CD4-positive, alpha-beta T cell treated with Interferon gamma for 1 hour (primary cell): ENCODE measurements at regions not wholly inside any gene's neighbourhood (a gene's known extent, or its start where the extent isn't known, plus 50 kb on each side); places are given as distances from the start of the nearest gene placed in this dataset.

ENCODE experiments used
- DNase-seq: peaks from one replicate; pipeline ENCODE4 v3.0.0-alpha.2; 2020

- DNase-seq: no peak
Observed at GRCh38 chr5:104739503-104739902, 1176.9 kb upstream of the NUDT12 start.

- DNase-seq: no peak
Observed at GRCh38 chr5:104736073-104736472, 1173.5 kb upstream of the NUDT12 start.

GRCh38 chr5:104734046-104734445 lies 1171.5 kb upstream of the NUDT12 start:
- no peak for DNase-seq

- no peak for DNase-seq
Observed at GRCh38 chr5:104733063-104733669, 1170.6 kb upstream of the NUDT12 start.

GRCh38 chr5:104731331-104731730 lies 1168.7 kb upstream of the NUDT12 start:
- DNase-seq: no peak

GRCh38 chr5:104708027-104708426 lies 1145.4 kb upstream of the NUDT12 start:
- DNase-seq: no peak

GRCh38 chr5:104706600-104706999 lies 1144.0 kb upstream of the NUDT12 start:
- DNase-seq: no peak

- no peak for DNase-seq
Observed at GRCh38 chr5:104702212-104702611, 1139.6 kb upstream of the NUDT12 start.

GRCh38 chr5:104699438-104699837 lies 1136.8 kb upstream of the NUDT12 start:
- DNase-seq: no peak

- no peak for DNase-seq
Observed at GRCh38 chr5:104661256-104661655, 1098.7 kb upstream of the NUDT12 start.

GRCh38 chr5:104659497-104659896 lies 1096.9 kb upstream of the NUDT12 start:
- DNase-seq: no peak

GRCh38 chr5:104652271-104652861 lies 1089.8 kb upstream of the NUDT12 start:
- no peak for DNase-seq

GRCh38 chr5:104650313-104651055 lies 1087.9 kb upstream of the NUDT12 start:
- no peak for DNase-seq

- no peak for DNase-seq
Observed at GRCh38 chr5:104646416-104646815, 1083.8 kb upstream of the NUDT12 start.

GRCh38 chr5:104643320-104643719 lies 1080.7 kb upstream of the NUDT12 start:
- DNase-seq: no peak

- DNase-seq: no peak
Observed at GRCh38 chr5:104635227-104635626, 1072.6 kb upstream of the NUDT12 start.

- DNase-seq: no peak
Observed at GRCh38 chr5:104628911-104629310, 1066.3 kb upstream of the NUDT12 start.

- no peak for DNase-seq
Observed at GRCh38 chr5:104626122-104626521, 1063.5 kb upstream of the NUDT12 start.

- no peak for DNase-seq
Observed at GRCh38 chr5:104612005-104612404, 1049.4 kb upstream of the NUDT12 start.

- DNase-seq: no peak
Observed at GRCh38 chr5:104611135-104611767, 1048.7 kb upstream of the NUDT12 start.

- DNase-seq: no peak
Observed at GRCh38 chr5:104606258-104606829, 1043.8 kb upstream of the NUDT12 start.

- DNase-seq: no peak
Observed at GRCh38 chr5:104599726-104600125, 1037.1 kb upstream of the NUDT12 start.

GRCh38 chr5:104598285-104598684 lies 1035.7 kb upstream of the NUDT12 start:
- no peak for DNase-seq

- DNase-seq: no peak
Observed at GRCh38 chr5:104594850-104595249, 1032.3 kb upstream of the NUDT12 start.
